ENCODE measurements at regions not wholly inside any gene's neighbourhood (a gene's known extent, or its start where the extent isn't known, plus 50 kb on each side); places are given as distances from the start of the nearest gene placed in this dataset.

DNA sequence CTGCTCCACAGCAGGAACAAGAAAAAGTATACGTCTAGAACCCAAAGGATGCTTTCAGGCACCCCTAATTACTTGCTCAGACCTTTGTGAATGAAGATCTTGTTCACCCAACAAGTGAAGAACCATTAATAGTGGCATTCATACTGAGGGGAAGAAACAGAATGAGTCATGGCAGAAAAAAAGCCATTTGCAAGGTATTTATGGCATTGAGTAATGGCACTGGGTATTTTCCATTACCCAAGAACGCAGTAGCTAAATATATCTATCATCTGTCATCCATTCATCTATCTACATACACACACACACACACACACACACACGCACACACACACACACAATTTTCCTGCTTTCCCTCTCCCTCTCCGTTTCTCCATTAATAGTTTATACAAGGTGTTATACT, 56.4 kb upstream of the XIRP2 start:
- no peak overlapping the region for H3K27ac ChIP-seq
- H3K4me1 ChIP-seq: no peaks in the 10 kb centered on the region
- no peaks in the 10 kb centered on the region for H3K27me3 ChIP-seq
- no peak for TF ChIP-seq POLR2A (IDR thresholded peaks at IDR 0.05)
- TF ChIP-seq, protein P1, sequence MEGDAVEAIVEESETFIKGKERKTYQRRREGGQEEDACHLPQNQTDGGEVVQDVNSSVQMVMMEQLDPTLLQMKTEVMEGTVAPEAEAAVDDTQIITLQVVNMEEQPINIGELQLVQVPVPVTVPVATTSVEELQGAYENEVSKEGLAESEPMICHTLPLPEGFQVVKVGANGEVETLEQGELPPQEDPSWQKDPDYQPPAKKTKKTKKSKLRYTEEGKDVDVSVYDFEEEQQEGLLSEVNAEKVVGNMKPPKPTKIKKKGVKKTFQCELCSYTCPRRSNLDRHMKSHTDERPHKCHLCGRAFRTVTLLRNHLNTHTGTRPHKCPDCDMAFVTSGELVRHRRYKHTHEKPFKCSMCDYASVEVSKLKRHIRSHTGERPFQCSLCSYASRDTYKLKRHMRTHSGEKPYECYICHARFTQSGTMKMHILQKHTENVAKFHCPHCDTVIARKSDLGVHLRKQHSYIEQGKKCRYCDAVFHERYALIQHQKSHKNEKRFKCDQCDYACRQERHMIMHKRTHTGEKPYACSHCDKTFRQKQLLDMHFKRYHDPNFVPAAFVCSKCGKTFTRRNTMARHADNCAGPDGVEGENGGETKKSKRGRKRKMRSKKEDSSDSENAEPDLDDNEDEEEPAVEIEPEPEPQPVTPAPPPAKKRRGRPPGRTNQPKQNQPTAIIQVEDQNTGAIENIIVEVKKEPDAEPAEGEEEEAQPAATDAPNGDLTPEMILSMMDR (IDR thresholded peaks at IDR 0.05 in 4 of 5, conservative IDR thresholded peaks at IDR 0.05 in 1 of 5): no peak
- ATAC-seq (no peak), DNase-seq (no peak)
- intact Hi-C loops (cut with DNase I; ENCODE audit: low total_unique reads) (no loop called here), in situ Hi-C loops (cut with MboI; ENCODE audit: low sequenced_read_pairs in 4 of 4) (no loop called here)
- H3K4me3 ChIP-seq: no peak overlapping the region
- no peaks in the 10 kb centered on the region for H3K9me3 ChIP-seq
- no peaks in the 10 kb centered on the region for H3K36me3 ChIP-seq

- intact Hi-C loops (cut with DNase I; ENCODE audit: low total_unique reads) (no loop called here), in situ Hi-C loops (cut with MboI; ENCODE audit: low sequenced_read_pairs in 4 of 4) (no loop called here)
- Histone ChIP-seq H3K9me3 (no peaks in the 10 kb centered on the region), H3K27ac (no peak overlapping the region), H3K36me3 (no peaks in the 10 kb centered on the region), H3K27me3 (no peaks in the 10 kb centered on the region), H3K4me3 (no peak overlapping the region), H3K4me1 (no peaks in the 10 kb centered on the region)
- DNase-seq (no peak), ATAC-seq (no peak)
- TF ChIP-seq, protein P1 (IDR thresholded peaks at IDR 0.05 in 4 of 5, conservative IDR thresholded peaks at IDR 0.05 in 1 of 5): no peak
- no peak for TF ChIP-seq POLR2A (IDR thresholded peaks at IDR 0.05)
Observed at GRCh38 chr2:166825914-166826313, 62.4 kb upstream of the XIRP2 start.

- Histone ChIP-seq H3K4me3 (no peak overlapping the region), H3K27me3 (no peaks in the 10 kb centered on the region), H3K9me3 (no peaks in the 10 kb centered on the region), H3K4me1 (no peaks in the 10 kb centered on the region), H3K27ac (no peak overlapping the region), H3K36me3 (no peaks in the 10 kb centered on the region)
- ATAC-seq (no peak), DNase-seq (no peak)
- intact Hi-C loops (cut with DNase I; ENCODE audit: low total_unique reads): no loop called here
- no peak for TF ChIP-seq POLR2A (IDR thresholded peaks at IDR 0.05)
- TF ChIP-seq, protein P1 (IDR thresholded peaks at IDR 0.05 in 4 of 5, conservative IDR thresholded peaks at IDR 0.05 in 1 of 5): no peak
- in situ Hi-C loops (cut with MboI; ENCODE audit: low sequenced_read_pairs in 4 of 4): no loop called here
Observed at GRCh38 chr2:166814335-166814734, 73.9 kb upstream of the XIRP2 start.

DNA sequence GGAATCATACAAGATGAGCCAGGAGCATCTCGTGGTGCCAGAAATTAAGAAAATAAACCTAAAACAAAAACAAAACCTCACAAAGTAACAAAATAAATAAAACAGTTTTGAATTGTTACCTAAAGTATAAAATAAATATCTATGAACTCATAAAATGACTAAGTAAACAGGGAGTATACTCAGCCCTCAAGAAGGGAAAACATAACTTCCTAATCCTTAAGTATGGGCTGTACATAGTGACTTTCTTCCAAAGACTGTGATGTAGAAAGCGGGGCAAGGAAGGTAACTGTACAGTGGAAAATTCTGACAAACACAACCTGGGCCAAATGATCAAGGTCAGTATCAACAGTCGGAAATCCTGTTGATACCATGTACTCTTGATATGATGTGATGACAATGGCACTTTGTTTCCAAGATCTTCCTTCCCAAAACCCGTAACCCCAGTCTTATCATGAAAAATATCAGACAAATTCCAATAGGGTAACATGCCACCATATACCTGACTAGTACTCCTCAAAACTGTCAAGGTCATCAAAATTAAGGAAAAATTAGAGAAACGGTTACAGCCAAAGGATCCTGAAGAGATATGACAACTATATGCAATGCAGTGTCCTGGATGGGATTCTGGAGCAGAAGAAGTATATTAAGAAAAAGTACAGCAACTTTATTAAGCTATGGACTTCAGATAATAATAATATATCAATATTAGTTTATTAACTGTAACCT, 76.0 kb upstream of the XIRP2 start:
- DNase-seq: no peak
- no peaks in the 10 kb centered on the region for H3K36me3 ChIP-seq
- H3K9me3 ChIP-seq: no peaks in the 10 kb centered on the region
- no peak overlapping the region for H3K27ac ChIP-seq
- H3K4me3 ChIP-seq: no peak overlapping the region
- in situ Hi-C loops (cut with MboI; ENCODE audit: low sequenced_read_pairs in 4 of 4) (no loop called here), intact Hi-C loops (cut with DNase I; ENCODE audit: low total_unique reads) (no loop called here)
- ATAC-seq: no peak
- H3K27me3 ChIP-seq: no peaks in the 10 kb centered on the region
- TF ChIP-seq POLR2A (IDR thresholded peaks at IDR 0.05): no peak
- TF ChIP-seq, protein P1 (IDR thresholded peaks at IDR 0.05 in 4 of 5, conservative IDR thresholded peaks at IDR 0.05 in 1 of 5): no peak
- no peaks in the 10 kb centered on the region for H3K4me1 ChIP-seq

DNA sequence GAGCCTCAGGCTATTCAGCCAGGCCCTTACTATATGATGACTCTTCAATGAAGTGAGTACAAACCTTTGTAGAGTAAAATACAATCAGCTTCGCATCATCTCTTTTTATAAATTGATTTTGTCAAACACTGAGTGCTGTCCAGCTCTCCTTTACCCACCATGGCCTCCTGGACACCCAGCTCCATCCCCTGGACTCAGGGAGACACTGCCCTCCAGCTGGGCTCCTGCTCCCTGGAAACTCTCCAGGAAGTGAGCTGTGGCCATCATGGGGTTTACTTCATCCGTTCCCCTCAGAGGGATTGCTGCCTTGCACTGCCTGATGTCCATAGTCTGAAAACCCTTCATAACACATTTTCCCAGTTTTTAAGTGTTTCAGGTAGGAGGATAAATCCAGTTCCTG, 82.5 kb upstream of the XIRP2 start:
- ATAC-seq (no peak), DNase-seq (no peak)
- H3K9me3 ChIP-seq: no peaks in the 10 kb centered on the region
- no peaks in the 10 kb centered on the region for H3K36me3 ChIP-seq
- TF ChIP-seq, protein P1 (IDR thresholded peaks at IDR 0.05 in 4 of 5, conservative IDR thresholded peaks at IDR 0.05 in 1 of 5): no peak
- TF ChIP-seq POLR2A (IDR thresholded peaks at IDR 0.05): no peak
- H3K4me1 ChIP-seq: no peaks in the 10 kb centered on the region
- intact Hi-C loops (cut with DNase I; ENCODE audit: low total_unique reads): no loop called here
- H3K27me3 ChIP-seq: no peaks in the 10 kb centered on the region
- H3K27ac ChIP-seq: no peak overlapping the region
- no peak overlapping the region for H3K4me3 ChIP-seq
- in situ Hi-C loops (cut with MboI; ENCODE audit: low sequenced_read_pairs in 4 of 4): no loop called here
